ENCODE measurements at regions not wholly inside any gene's neighbourhood (a gene's known extent, or its start where the extent isn't known, plus 50 kb on each side); places are given as distances from the start of the nearest gene placed in this dataset.

- ChIA-PET POLR2A (ENCODE audit: partially characterized antibody) (no interaction called here), CTCF (ENCODE audit: partially characterized antibody) (interaction anchor here (11.0 kb wide), 1 partner anchor 11 kb away, joined by 97 read pairs; no protein-coding TSS in a partner anchor)
- 93% methylated on average over 6 of the region's 6 CpGs; no CpG with 5 or more reads in 1 of the 2 experiments for WGBS, 2 experiments (ENCODE audit: extremely low coverage in 1 of 2, insufficient coverage in 1 of 2, insufficient read length in 1 of 2, insufficient replicate concordance in 2 of 2, low coverage in 1 of 2, low lambda C conversion rate in 2 of 2, missing lambda C conversion rate in 1 of 2)
- no peak for TF ChIP-seq CEBPB (IDR thresholded peaks at IDR 0.05; ENCODE audit: low read depth, low read length)
- TF ChIP-seq CBX8 (IDR thresholded peaks at IDR 0.05; ENCODE audit: borderline replicate concordance, low read depth, low read length) = no peak
- no peak for TF ChIP-seq RNF2 (IDR thresholded peaks at IDR 0.05; ENCODE audit: borderline replicate concordance, low read depth, low read length, missing control alignments, poor library complexity, severe bottlenecking)
- no peak for TF ChIP-seq SIN3A (conservative IDR thresholded peaks at IDR 0.05 in 1 of 2, IDR thresholded peaks at IDR 0.05 in 1 of 2; ENCODE audit: low read depth in 1 of 2, low read length in 2 of 2)
- TF ChIP-seq ATF3 (IDR thresholded peaks at IDR 0.05; ENCODE audit: insufficient read depth, low read depth, low read length) = no peak
- TF ChIP-seq HDAC6 (IDR thresholded peaks at IDR 0.05; ENCODE audit: low read depth, low read length) = no peak
- no peak for TF ChIP-seq ASH2L (IDR thresholded peaks at IDR 0.05; ENCODE audit: low read length)
- TF ChIP-seq TBP (IDR thresholded peaks at IDR 0.05; ENCODE audit: low read depth, low read length) = no peak
- no peak for TF ChIP-seq EGR1 (IDR thresholded peaks at IDR 0.05; ENCODE audit: borderline replicate concordance, low read depth, low read length)
- no peak for TF ChIP-seq ZNF274 (IDR thresholded peaks at IDR 0.05; ENCODE audit: borderline replicate concordance, extremely low read depth, low read length)
- TF ChIP-seq CREB1 (IDR thresholded peaks at IDR 0.05) = no peak
- TF ChIP-seq HDAC2 (IDR thresholded peaks at IDR 0.05; ENCODE audit: borderline replicate concordance in 1 of 2, low read depth in 2 of 2, low read length in 2 of 2) = no peak
- TF ChIP-seq CHD1 (IDR thresholded peaks at IDR 0.05; ENCODE audit: low read depth, low read length) = no peak
These were observed 83.0 kb upstream of the UBL3 start for GRCh38 chr13:29933401-29933800.

More at GRCh38 chr13:29933401-29933800, 83.0 kb upstream of the UBL3 start:
- H4K8ac ChIP-seq (ENCODE audit: extremely low read depth, insufficient read depth, low read length) = no peak overlapping the region
- H3K27me3 ChIP-seq (replicated peaks in 1 of 4; ENCODE audit: control insufficient read depth in 3 of 4, extremely low read depth in 1 of 4, insufficient read depth in 3 of 4, low read length in 3 of 4) = peaks cover 0 to 3% (median under 1%) of the 10 kb centered on the region in 4 experiments; a peak in 3 of 7 replicates
- no peak overlapping the region for H3K4ac ChIP-seq (replicated peaks; ENCODE audit: insufficient read length, low read depth, low read length)
- H3K23ac ChIP-seq (ENCODE audit: insufficient read length) = no peak overlapping the region
- H2BK5ac ChIP-seq (ENCODE audit: low read depth, low read length) = no peak overlapping the region
- H2BK12ac ChIP-seq (ENCODE audit: low read depth, low read length) = no peak overlapping the region
- H3K79me1 ChIP-seq (ENCODE audit: low read depth, low read length) = no peaks in the 10 kb centered on the region
- H3K79me2 ChIP-seq (ENCODE audit: control insufficient read depth in 1 of 2, insufficient read depth in 2 of 2, low read length in 2 of 2) = no peaks in the 10 kb centered on the region
- no peak overlapping the region for H2BK120ac ChIP-seq (replicated peaks; ENCODE audit: low read depth, low read length)
- H2AFZ ChIP-seq (ENCODE audit: low read length) = no peak overlapping the region
- H4K91ac ChIP-seq (replicated peaks; ENCODE audit: insufficient read length, low read length) = no peak overlapping the region
- no peak overlapping the region for H2AK5ac ChIP-seq (ENCODE audit: low read depth, low read length)
- H4K5ac ChIP-seq (ENCODE audit: insufficient read length, low read depth, low read length) = no peak overlapping the region
- no peaks in the 10 kb centered on the region for H3K9me3 ChIP-seq (ENCODE audit: insufficient read depth in 2 of 2, low read depth in 1 of 2, low read length in 1 of 2)
- H2BK20ac ChIP-seq (ENCODE audit: low read length) = no peak overlapping the region
- no peaks in the 10 kb centered on the region for H4K20me1 ChIP-seq (replicated peaks in 1 of 2; ENCODE audit: control insufficient read depth in 1 of 2, insufficient read depth in 2 of 2, low read length in 2 of 2)
- no peak overlapping the region for H3K18ac ChIP-seq (ENCODE audit: extremely low read depth, low read length)
- FAIRE-seq (no peak), DNase-seq (ENCODE audit: low read depth in 1 of 2, low spot score in 2 of 2) (no peak)
- H3K4me1 ChIP-seq (replicated peaks in 1 of 4; ENCODE audit: control insufficient read depth in 3 of 4, insufficient read depth in 4 of 4, low read length in 3 of 4) = peaks cover 0 to 16% (median 8%) of the 10 kb centered on the region in 4 experiments; a peak in 6 of 7 replicates
- no peak overlapping the region for H3K14ac ChIP-seq (ENCODE audit: insufficient read length)
- H3K4me3 ChIP-seq (ENCODE audit: extremely low read depth in 1 of 4, insufficient read depth in 2 of 4, low read depth in 3 of 4, low read length in 4 of 4) = no peak overlapping the region
- H3K4me2 ChIP-seq (ENCODE audit: insufficient read depth in 1 of 2, low read depth in 2 of 2, low read length in 2 of 2) = no peak overlapping the region
- H3K27ac ChIP-seq (ENCODE audit: low read depth, low read length) = no peak overlapping the region
- H3K36me3 ChIP-seq (ENCODE audit: control insufficient read depth in 2 of 4, insufficient read depth in 4 of 4, low read length in 3 of 4) = no peaks in the 10 kb centered on the region
- H3K23me2 ChIP-seq (ENCODE audit: low read depth, low read length) = no peaks in the 10 kb centered on the region
- no peak overlapping the region for H2BK15ac ChIP-seq (ENCODE audit: low read length)
- no peak overlapping the region for H3K9ac ChIP-seq (replicated peaks in 1 of 4; ENCODE audit: extremely low read depth in 1 of 4, low read depth in 3 of 4, low read length in 3 of 4)
- no peak overlapping the region for H3K56ac ChIP-seq (replicated peaks; ENCODE audit: insufficient read length, low read depth, low read length)
